ENCODE measurements at regions not wholly inside any gene's neighbourhood (a gene's known extent, or its start where the extent isn't known, plus 50 kb on each side); places are given as distances from the start of the nearest gene placed in this dataset.

GRCh38 chr5:58285900-58286299 is 174.0 kb downstream of the PLK2 start:
- Histone ChIP-seq H4K20me1 (replicated peaks in 1 of 2; ENCODE audit: control insufficient read depth in 1 of 2, insufficient read depth in 2 of 2, low read length in 2 of 2) (no peaks in the 10 kb centered on the region), H2AFZ (ENCODE audit: low read length) (no peak overlapping the region), H3K56ac (replicated peaks; ENCODE audit: insufficient read length, low read depth, low read length) (no peak overlapping the region), H2BK20ac (ENCODE audit: low read length) (no peak overlapping the region), H2BK15ac (ENCODE audit: low read length) (no peak overlapping the region), H4K5ac (ENCODE audit: insufficient read length, low read depth, low read length) (no peak overlapping the region), H4K8ac (ENCODE audit: extremely low read depth, insufficient read depth, low read length) (no peak overlapping the region), H3K18ac (ENCODE audit: extremely low read depth, low read length) (no peak overlapping the region), H3K27me3 (replicated peaks in 1 of 4; ENCODE audit: control insufficient read depth in 3 of 4, extremely low read depth in 1 of 4, insufficient read depth in 3 of 4, low read length in 3 of 4) (no peaks in the 10 kb centered on the region), H3K14ac (ENCODE audit: insufficient read length) (no peak overlapping the region), H3K4me2 (ENCODE audit: insufficient read depth in 1 of 2, low read depth in 2 of 2, low read length in 2 of 2) (no peak overlapping the region), H3K23ac (ENCODE audit: insufficient read length) (no peak overlapping the region), H3K4me3 (ENCODE audit: extremely low read depth in 1 of 4, insufficient read depth in 2 of 4, low read depth in 3 of 4, low read length in 4 of 4) (no peak overlapping the region), H3K79me1 (ENCODE audit: low read depth, low read length) (no peaks in the 10 kb centered on the region), H2AK5ac (ENCODE audit: low read depth, low read length) (no peak overlapping the region), H3K9ac (replicated peaks in 1 of 4; ENCODE audit: extremely low read depth in 1 of 4, low read depth in 3 of 4, low read length in 3 of 4) (no peak overlapping the region), H3K9me3 (ENCODE audit: insufficient read depth in 2 of 2, low read depth in 1 of 2, low read length in 1 of 2) (peaks cover 0 to 7% of the 10 kb centered on the region in 2 experiments; a peak in 1 of 4 replicates), H4K91ac (replicated peaks; ENCODE audit: insufficient read length, low read length) (no peak overlapping the region), H3K4me1 (replicated peaks in 1 of 4; ENCODE audit: control insufficient read depth in 3 of 4, insufficient read depth in 4 of 4, low read length in 3 of 4) (no peaks in the 10 kb centered on the region), H3K27ac (ENCODE audit: low read depth, low read length) (no peak overlapping the region), H3K79me2 (ENCODE audit: control insufficient read depth in 1 of 2, insufficient read depth in 2 of 2, low read length in 2 of 2) (no peaks in the 10 kb centered on the region), H2BK12ac (ENCODE audit: low read depth, low read length) (no peak overlapping the region), H3K36me3 (ENCODE audit: control insufficient read depth in 2 of 4, insufficient read depth in 4 of 4, low read length in 3 of 4) (no peaks in the 10 kb centered on the region), H2BK5ac (ENCODE audit: low read depth, low read length) (no peak overlapping the region), H2BK120ac (replicated peaks; ENCODE audit: low read depth, low read length) (no peak overlapping the region), H3K4ac (replicated peaks; ENCODE audit: insufficient read length, low read depth, low read length) (no peak overlapping the region), H3K23me2 (ENCODE audit: low read depth, low read length) (no peaks in the 10 kb centered on the region)
- POLR2A ChIA-PET (ENCODE audit: partially characterized antibody): no interaction called here
- no peak for TF ChIP-seq CEBPB (IDR thresholded peaks at IDR 0.05; ENCODE audit: low read depth, low read length)
- TF ChIP-seq RBBP5 (IDR thresholded peaks at IDR 0.05; ENCODE audit: borderline replicate concordance, low read depth, low read length): no peak
- no peak for TF ChIP-seq TAF7 (optimal IDR thresholded peaks at IDR 0.05; ENCODE audit: borderline replicate concordance, low read depth, low read length)
- no peak for TF ChIP-seq EGR1 (IDR thresholded peaks at IDR 0.05; ENCODE audit: borderline replicate concordance, low read depth, low read length)
- no peak for DNase-seq (ENCODE audit: low read depth in 1 of 2, low spot score in 2 of 2)
- CTCF ChIA-PET (ENCODE audit: partially characterized antibody): no interaction called here
- 97% methylated on average over 2 of the region's 2 CpGs; no CpG with 5 or more reads in 1 of the 2 experiments for WGBS, 2 experiments (ENCODE audit: extremely low coverage in 1 of 2, insufficient coverage in 1 of 2, insufficient read length in 1 of 2, insufficient replicate concordance in 2 of 2, low coverage in 1 of 2, low lambda C conversion rate in 2 of 2, missing lambda C conversion rate in 1 of 2)
- FAIRE-seq: no peak

All from H1 (cell line).